Uterus (tissue), 3 donors: ENCODE measurements at regions not wholly inside any gene's neighbourhood (a gene's known extent, or its start where the extent isn't known, plus 50 kb on each side); places are given as distances from the start of the nearest gene placed in this dataset.

ENCODE experiments used
- DNase-seq, 2 donors: peaks; one replicate each; pipeline ENCODE4 v3.0.0-alpha.2; 2019 to 2020
- H3K27ac ChIP-seq, 2 donors: fragments of 200-600 bp; sonication (generic); 1 replicate in 1 of 2; 2 replicates in 1 of 2; pipeline ENCODE4 v1.5.1; 2016 to 2018
- H3K27me3 ChIP-seq, 2 donors: fragments of 200-600 bp; sonication (generic); one replicate each; pipeline ENCODE4 v1.5.1; 2018 to 2019; ENCODE audit warnings: control low read depth in 1 of 2
- H3K36me3 ChIP-seq, 2 donors: fragments of 200-600 bp; sonication (generic); one replicate each; pipeline ENCODE4 v1.5.1; 2019; ENCODE audit warnings: control low read depth in 1 of 2
- H3K4me1 ChIP-seq, 2 donors: fragments of 200-600 bp; sonication (generic); one replicate each; pipeline ENCODE4 v1.5.1; 2018 to 2019; ENCODE audit warnings: control low read depth in 1 of 2
- H3K4me3 ChIP-seq, 2 donors: fragments of 200-600 bp; sonication (generic); 1 replicate in 1 of 2; 2 replicates in 1 of 2; pipeline ENCODE4 v1.5.1; 2018 to 2019; ENCODE audit warnings: mild to moderate bottlenecking in 1 of 2
- H3K9me3 ChIP-seq, 2 donors: fragments of 200-600 bp; sonication (generic); one replicate each; pipeline ENCODE4 v1.5.1; 2019; ENCODE audit warnings: control low read depth in 1 of 2
- POLR2A ChIP-seq, 2 donors: fragments of 450-650 bp; IDR thresholded peaks; one replicate each; pipeline ENCODE4 v1.6.1; 2016; ENCODE audit warnings: antibody characterized with exemption in 2 of 2, mild to moderate bottlenecking in 1 of 2, moderate library complexity in 1 of 2
- intact Hi-C: fragments of 100-400 bp; cut with DNase I; formaldehyde crosslinking; loops from one replicate; pipeline ENCODE4 v1.15.1; 2023; ENCODE audit warnings: low total_unique reads
- TF ChIP-seq, protein P1 (sequence below), 4 experiments: fragments of 200-600 bp in 2 of 4; fragments of 450-650 bp in 2 of 4; sonication (generic) in 2 of 4; IDR thresholded peaks; one replicate each; pipeline ENCODE4 v1.5.1; 2016 to 2019; ENCODE audit warnings: antibody characterized with exemption in 4 of 4, mild to moderate bottlenecking in 2 of 4, moderate library complexity in 1 of 4
- donor health status: DM: yes; HTN: yes; CAD: no.

DNA sequence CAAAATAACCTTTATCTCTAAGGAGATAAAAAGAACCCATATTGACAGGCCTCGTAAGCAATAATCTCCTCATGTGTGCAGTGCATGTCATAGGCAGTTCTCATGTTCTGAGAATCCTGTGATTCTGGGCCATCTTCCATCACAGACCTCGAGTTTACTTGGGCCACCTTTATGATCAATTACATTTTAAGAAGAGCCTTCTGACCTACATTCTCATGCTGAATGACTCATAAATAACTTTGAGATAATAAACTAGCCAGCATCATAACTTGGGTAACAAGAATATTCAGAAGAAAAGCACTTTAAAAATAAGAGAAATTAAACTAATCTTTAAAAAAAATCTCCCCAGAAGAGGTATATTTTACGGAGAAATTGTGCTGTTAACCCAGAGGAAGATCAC is 310.7 kb upstream of the ZNF717 start:
- TF ChIP-seq, protein P1, sequence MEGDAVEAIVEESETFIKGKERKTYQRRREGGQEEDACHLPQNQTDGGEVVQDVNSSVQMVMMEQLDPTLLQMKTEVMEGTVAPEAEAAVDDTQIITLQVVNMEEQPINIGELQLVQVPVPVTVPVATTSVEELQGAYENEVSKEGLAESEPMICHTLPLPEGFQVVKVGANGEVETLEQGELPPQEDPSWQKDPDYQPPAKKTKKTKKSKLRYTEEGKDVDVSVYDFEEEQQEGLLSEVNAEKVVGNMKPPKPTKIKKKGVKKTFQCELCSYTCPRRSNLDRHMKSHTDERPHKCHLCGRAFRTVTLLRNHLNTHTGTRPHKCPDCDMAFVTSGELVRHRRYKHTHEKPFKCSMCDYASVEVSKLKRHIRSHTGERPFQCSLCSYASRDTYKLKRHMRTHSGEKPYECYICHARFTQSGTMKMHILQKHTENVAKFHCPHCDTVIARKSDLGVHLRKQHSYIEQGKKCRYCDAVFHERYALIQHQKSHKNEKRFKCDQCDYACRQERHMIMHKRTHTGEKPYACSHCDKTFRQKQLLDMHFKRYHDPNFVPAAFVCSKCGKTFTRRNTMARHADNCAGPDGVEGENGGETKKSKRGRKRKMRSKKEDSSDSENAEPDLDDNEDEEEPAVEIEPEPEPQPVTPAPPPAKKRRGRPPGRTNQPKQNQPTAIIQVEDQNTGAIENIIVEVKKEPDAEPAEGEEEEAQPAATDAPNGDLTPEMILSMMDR (IDR thresholded peaks at IDR 0.05) = no peak
- TF ChIP-seq POLR2A (IDR thresholded peaks at IDR 0.05) = no peak
- Histone ChIP-seq H3K4me3 (no peak overlapping the region), H3K9me3 (no peaks in the 10 kb centered on the region), H3K27ac (no peak overlapping the region), H3K27me3 (no peaks in the 10 kb centered on the region), H3K36me3 (no peaks in the 10 kb centered on the region), H3K4me1 (no peaks in the 10 kb centered on the region)
- DNase-seq = no peak
- intact Hi-C loops = no loop called here

DNA sequence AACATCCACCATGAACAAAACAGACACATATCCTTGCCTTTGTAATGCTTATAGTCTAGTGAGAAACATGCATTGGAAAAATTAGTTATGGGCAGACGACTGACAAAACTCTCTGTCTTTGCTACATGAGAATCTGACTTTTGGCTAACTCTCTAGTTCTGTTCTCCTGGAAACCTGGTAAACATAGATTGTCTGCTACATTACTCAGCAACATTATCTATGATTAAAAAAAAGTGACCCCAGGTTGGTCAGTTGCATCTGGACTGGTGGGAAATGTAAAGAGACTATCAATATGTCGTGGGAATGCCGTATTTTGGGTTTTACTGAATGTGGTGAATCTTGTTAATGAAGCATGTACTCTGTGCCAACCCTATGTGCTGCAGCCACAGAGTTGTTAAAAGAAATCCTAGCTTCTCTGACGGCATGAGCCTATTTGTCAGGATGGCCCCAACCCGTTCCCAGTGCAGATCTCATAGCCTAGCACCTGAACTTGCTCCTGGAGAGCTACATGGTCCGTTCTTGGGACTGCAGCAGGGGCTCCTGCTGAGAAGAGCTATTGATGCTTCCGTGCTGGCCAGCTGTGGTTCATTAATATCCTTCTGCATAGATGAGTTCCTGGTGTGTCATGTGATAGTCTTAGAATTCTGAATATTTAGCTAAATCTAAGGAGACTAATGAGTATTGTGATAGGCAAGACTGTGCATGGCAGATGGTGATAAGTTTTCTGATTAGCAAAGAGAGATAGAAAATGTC is 311.7 kb upstream of the ZNF717 start:
- H3K27ac ChIP-seq = no peak overlapping the region
- intact Hi-C loops = no loop called here
- H3K36me3 ChIP-seq = no peaks in the 10 kb centered on the region
- no peaks in the 10 kb centered on the region for H3K9me3 ChIP-seq
- TF ChIP-seq POLR2A (IDR thresholded peaks at IDR 0.05) = no peak
- TF ChIP-seq, protein P1 (IDR thresholded peaks at IDR 0.05) = no peak
- no peak overlapping the region for H3K4me3 ChIP-seq
- H3K4me1 ChIP-seq = no peaks in the 10 kb centered on the region
- DNase-seq = no peak
- no peaks in the 10 kb centered on the region for H3K27me3 ChIP-seq

DNA sequence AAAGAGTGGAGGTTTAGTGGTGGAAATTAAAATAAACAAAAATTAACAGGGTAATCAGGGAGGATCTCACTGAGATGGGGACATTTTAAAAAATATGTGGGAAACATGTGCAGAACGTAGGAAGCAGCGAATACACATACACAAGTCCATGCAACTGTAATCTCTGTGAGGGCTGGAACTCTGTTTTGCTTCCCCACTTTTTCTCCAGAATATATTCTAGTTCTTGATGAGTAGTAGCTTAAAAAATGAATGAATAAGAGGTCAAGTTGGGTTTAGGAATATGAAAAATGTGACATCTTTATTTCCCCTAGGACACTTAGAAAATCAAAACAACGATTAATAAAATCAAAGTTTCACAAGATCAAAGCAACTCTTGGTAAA is 312.2 kb upstream of the ZNF717 start:
- no peaks in the 10 kb centered on the region for H3K9me3 ChIP-seq
- no peaks in the 10 kb centered on the region for H3K4me1 ChIP-seq
- H3K36me3 ChIP-seq = no peaks in the 10 kb centered on the region
- DNase-seq = no peak
- H3K27ac ChIP-seq = no peak overlapping the region
- no peak overlapping the region for H3K4me3 ChIP-seq
- TF ChIP-seq, protein P1 (IDR thresholded peaks at IDR 0.05) = no peak
- TF ChIP-seq POLR2A (IDR thresholded peaks at IDR 0.05) = no peak
- no peaks in the 10 kb centered on the region for H3K27me3 ChIP-seq
- intact Hi-C loops = no loop called here

DNA sequence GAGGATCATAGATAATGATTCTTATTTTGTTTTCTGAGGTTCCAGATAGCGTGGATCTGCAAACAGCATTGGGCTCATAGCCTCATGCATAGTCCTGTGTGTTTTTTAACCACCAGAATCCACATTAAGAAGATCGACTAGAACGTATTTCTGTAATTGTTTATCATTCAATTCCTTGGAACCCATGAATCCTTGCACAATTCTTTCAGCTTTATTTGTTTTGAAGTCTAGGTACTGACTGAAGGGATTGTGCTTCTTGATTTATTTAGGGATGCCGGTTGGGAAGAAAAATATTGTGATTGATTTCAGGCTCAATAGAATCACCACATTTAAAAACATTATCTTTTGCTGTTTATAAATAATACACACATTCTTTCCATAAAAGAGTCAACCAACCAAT is 314.6 kb upstream of the ZNF717 start:
- no peak overlapping the region for H3K27ac ChIP-seq
- H3K4me1 ChIP-seq = no peaks in the 10 kb centered on the region
- H3K4me3 ChIP-seq = no peak overlapping the region
- H3K9me3 ChIP-seq = no peaks in the 10 kb centered on the region
- intact Hi-C loops = no loop called here
- no peak for DNase-seq
- no peak for TF ChIP-seq POLR2A (IDR thresholded peaks at IDR 0.05)
- TF ChIP-seq, protein P1 (IDR thresholded peaks at IDR 0.05) = no peak
- no peaks in the 10 kb centered on the region for H3K36me3 ChIP-seq
- H3K27me3 ChIP-seq = no peaks in the 10 kb centered on the region

- Histone ChIP-seq H3K36me3 (no peaks in the 10 kb centered on the region), H3K4me3 (no peak overlapping the region), H3K27ac (no peak overlapping the region), H3K27me3 (no peaks in the 10 kb centered on the region), H3K4me1 (no peaks in the 10 kb centered on the region), H3K9me3 (no peaks in the 10 kb centered on the region)
- DNase-seq = no peak
- TF ChIP-seq, protein P1 (IDR thresholded peaks at IDR 0.05) = no peak
- TF ChIP-seq POLR2A (IDR thresholded peaks at IDR 0.05) = no peak
- intact Hi-C loops = no loop called here
Observed at GRCh38 chr3:76107935-76108570, 322.7 kb upstream of the ZNF717 start.
